ENCODE measurements at regions not wholly inside any gene's neighbourhood (a gene's known extent, or its start where the extent isn't known, plus 50 kb on each side); places are given as distances from the start of the nearest gene placed in this dataset.

DNA sequence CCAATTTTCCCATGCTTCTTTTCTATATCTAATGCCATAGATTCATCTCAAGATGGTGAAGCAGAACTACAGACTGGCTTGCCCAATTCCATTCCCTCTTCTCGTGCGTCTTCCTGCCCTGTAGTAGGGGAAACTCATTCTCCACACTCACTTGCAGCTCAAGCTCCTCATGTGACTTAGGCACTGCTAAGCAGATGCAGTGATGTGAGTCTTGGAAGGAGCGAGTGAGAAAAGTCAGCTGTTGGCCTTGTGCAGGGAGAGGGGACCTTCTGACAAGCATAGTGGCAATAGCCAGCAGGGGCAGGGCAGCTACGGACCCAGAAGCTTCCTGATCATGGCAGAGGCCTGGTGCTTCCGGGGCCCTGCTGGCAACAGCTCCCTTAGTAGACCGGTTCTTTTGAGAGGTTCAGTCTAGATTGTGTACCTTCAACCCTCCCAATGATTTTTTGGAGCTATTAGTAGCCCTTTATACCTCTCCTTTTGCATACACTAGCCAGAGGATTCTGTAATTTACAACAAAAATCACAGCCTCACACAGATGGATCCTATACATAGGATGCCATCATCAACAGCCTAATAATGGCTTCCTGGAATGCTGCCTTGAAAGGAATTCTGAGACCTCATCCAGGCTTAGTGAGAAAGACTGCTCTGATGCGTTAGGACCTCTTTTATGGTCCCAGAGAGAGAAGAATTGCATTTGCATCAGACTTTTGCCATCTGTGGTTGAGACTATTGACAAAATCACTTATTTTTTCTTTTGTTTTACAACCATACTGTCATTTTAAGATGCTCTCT lies 121.5 kb upstream of the RIPOR2 start:
- no peak for TF ChIP-seq GATA2 (IDR thresholded peaks at IDR 0.05; ENCODE audit: low read depth, low read length)

DNA sequence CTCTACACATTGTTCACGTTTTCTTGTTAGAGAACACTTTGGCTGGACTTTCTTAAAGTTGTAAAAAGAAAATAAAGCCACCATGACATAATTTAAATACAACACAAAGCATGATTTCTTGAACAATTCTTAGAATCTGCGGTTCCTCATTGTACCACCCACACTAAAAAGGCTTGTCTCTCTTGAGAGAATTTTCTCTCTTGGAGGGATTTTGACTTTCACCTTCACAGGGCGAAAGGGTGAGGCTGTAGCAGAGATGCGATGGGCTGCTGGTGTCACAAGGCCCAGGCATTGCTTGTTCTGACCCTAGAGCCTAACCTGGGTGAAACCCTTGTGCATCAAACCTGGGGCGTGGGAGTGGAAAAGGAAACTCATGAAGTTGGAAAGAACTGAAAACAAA lies 122.7 kb upstream of the RIPOR2 start:
- TF ChIP-seq GATA2 (IDR thresholded peaks at IDR 0.05; ENCODE audit: low read depth, low read length) (no peak), GATA3 (IDR thresholded peaks at IDR 0.05; ENCODE audit: low read depth, low read length) (no peak)

DNA sequence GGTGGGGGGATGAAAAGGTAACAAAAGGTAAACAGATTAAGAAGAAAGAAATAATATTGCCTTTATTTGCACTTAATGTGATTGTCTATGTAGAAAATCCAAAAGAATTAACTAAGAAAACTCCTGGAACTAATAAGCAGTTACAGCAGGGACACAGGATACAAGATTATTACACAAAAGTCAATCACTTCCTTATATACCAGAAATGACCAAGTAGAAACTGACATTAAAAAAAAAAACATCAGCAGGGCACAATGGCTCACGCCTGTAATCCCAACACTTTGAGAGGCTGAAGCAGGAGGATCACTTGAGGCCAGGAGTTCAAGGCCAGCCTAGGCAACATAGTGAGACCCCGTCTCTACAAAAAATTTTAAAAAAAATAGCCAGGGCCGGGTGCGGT lies 123.2 kb upstream of the RIPOR2 start:
- TF ChIP-seq GATA3 (IDR thresholded peaks at IDR 0.05; ENCODE audit: low read depth, low read length) (no peak), GATA2 (IDR thresholded peaks at IDR 0.05; ENCODE audit: low read depth, low read length) (no peak)

DNA sequence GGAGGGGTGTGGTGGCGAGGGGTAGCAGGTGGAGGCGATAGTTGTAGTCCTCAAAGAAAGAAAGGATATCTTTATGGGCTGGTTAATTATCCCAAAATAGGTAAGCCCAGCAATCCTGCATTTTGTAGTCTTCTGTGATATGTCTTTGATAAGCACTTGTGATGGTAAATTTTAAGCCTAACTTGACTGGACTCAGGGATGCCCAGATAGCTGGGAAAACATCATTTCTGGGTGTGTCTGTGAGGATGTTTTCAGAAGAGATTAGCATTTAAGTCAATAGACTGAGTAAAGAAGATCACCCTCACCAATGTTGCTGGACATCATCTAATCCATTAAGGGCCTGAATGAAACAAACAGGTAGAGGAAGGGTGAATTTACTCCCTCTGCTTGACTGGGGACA lies 124.8 kb upstream of the RIPOR2 start:
- TF ChIP-seq GATA2 (IDR thresholded peaks at IDR 0.05; ENCODE audit: low read depth, low read length), result no peak
- no peak for TF ChIP-seq GATA3 (IDR thresholded peaks at IDR 0.05; ENCODE audit: low read depth, low read length)

DNA sequence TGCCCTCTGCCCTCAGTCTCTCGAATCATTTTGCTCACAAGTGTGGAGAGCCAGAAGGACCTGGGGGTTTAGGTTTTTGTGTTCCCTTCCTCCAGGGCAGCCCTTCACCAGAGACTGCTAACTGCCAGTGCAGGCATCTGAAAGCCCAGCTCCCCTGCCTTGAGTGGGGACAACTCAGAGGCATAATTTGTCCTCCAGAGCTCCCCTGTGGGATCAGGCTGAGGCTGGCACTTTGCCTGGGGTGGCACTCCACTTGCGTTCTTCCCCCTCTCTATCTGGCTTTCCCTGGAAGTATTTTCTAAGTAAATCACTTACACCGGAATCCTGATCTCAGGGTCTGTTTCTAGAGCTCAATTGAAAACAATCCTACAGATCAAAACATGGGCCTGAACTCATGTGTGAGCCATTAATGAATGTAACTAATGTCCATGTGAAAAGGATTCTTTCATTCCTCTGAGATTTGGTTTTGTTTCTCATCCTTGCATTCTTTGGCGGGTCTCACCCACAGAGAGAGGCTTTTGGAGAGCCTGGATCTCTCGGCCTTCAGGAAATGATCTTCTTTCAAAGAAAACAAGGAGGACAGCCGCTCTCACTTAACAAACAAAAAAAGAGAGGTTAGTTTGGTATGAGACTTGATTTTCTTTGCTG lies 125.7 kb upstream of the RIPOR2 start:
- no peak for TF ChIP-seq GATA2 (IDR thresholded peaks at IDR 0.05; ENCODE audit: low read depth, low read length)
- no peak for TF ChIP-seq GATA3 (IDR thresholded peaks at IDR 0.05; ENCODE audit: low read depth, low read length)

DNA sequence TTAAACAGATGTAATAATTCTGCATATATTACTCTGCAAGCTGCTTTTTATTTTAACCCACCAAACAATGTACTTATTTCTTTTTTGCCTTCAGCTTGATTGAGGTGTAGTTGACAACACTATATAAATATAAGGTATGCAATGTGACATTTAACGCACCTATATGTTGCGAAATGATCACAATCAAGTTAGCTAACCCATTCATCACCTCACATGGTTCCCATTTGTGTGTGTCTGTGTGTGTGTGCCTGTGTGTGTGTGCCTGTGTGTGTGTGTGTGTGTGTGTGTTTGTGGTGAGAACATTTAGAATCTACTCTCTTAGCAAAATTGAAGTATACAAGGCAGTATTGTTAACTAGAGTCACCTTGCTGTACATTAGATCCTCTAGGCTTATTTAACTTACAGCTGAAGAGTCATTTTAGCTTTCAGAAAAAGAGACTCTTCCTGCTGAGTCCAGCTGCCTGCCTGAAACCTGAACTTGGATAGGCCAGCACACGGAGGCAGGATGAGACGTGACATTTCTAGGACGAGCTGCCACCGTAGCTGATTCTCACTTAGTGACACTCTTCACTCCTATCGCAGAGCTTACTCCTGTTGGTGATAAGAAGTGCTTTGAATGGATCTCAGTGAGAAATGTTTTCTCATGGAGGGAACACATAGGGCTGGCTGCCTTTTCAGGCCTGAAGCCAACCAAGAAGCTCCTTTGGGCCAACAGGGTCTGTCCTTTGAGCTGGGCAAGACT lies 126.5 kb upstream of the RIPOR2 start:
- TF ChIP-seq GATA2 (IDR thresholded peaks at IDR 0.05; ENCODE audit: low read depth, low read length) (no peak), GATA3 (IDR thresholded peaks at IDR 0.05; ENCODE audit: low read depth, low read length) (no peak)

DNA sequence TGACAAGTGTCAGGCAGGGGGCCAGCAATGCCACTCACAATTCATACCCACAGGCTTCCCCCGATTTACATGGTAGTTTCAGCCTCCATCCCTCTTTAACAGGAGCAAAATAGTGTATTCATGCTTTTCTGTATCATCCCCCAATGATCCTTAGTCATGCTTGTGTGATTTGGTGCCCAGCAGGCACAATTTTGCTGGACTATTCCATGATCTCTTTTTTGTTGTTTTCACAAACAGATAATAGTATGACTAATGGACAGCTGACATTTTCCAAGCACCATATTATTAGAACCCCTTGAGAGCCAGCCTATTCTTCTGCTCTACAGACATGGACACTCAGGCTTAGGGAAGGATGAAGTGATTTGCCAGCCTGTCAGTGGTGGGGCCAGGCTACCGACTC lies 128.2 kb upstream of the RIPOR2 start:
- TF ChIP-seq GATA2 (IDR thresholded peaks at IDR 0.05; ENCODE audit: low read depth, low read length) (no peak), GATA3 (IDR thresholded peaks at IDR 0.05; ENCODE audit: low read depth, low read length) (no peak)

DNA sequence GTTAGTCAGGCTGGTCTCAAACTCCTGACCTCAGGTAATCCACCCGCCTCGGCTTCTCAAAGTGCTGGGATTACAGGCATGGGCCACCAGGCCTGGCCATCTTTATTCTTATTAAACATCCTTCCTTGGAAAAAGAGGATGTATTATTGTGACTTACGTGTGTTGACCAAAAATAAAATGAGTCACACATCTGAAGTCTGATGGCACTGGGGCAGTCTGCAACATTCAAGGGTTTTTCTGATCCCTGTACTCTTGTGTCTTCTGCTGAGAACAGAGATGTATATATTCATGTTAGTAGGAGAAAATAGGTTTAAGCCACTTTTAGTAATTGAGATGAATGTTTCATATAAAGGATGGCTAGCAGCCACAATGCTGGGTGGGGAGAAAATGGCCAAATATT lies 129.9 kb upstream of the RIPOR2 start:
- no peak for TF ChIP-seq GATA3 (IDR thresholded peaks at IDR 0.05; ENCODE audit: low read depth, low read length)
- TF ChIP-seq GATA2 (IDR thresholded peaks at IDR 0.05; ENCODE audit: low read depth, low read length), result no peak

DNA sequence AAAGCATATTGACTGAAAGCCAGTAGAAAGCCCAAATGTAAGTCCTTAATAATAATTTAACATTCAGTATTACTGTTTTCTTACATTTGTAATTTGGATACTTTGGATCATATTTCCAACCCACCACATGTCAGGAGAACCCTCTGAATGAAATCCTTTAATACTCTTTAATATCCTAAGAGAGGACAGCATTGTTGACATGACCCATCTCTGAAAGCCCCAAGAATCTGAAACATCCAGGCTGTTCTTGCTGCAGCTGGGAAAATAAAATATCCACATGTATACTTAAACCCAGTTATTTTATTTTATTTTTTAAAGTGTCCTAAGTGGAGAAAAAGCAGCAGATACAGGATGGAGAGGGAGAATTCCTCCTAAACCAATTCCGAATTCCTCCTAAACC lies 130.8 kb upstream of the RIPOR2 start:
- no peak for TF ChIP-seq GATA2 (IDR thresholded peaks at IDR 0.05; ENCODE audit: low read depth, low read length)
- TF ChIP-seq GATA3 (IDR thresholded peaks at IDR 0.05; ENCODE audit: low read depth, low read length), result no peak

DNA sequence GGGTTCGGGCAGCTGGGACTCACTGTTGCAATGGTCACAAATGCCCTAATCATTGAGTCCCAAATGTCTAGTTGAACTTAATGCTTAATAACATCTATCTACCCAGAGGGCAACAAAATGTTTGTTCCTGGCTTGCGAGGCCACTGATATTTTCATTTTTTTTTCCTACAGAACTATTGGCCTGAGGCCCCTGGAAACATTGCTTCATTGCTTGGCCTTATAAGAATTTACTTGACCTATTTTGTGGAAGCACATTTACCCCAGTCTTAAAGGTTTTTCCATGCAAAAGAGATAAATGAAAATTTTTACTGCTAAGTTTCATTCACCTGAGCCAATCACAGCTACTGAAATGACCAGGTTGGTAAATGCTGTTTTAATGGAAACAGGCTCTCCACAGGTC lies 133.1 kb upstream of the RIPOR2 start:
- TF ChIP-seq GATA2 (IDR thresholded peaks at IDR 0.05; ENCODE audit: low read depth, low read length), result no peak
- TF ChIP-seq GATA3 (IDR thresholded peaks at IDR 0.05; ENCODE audit: low read depth, low read length), result no peak

DNA sequence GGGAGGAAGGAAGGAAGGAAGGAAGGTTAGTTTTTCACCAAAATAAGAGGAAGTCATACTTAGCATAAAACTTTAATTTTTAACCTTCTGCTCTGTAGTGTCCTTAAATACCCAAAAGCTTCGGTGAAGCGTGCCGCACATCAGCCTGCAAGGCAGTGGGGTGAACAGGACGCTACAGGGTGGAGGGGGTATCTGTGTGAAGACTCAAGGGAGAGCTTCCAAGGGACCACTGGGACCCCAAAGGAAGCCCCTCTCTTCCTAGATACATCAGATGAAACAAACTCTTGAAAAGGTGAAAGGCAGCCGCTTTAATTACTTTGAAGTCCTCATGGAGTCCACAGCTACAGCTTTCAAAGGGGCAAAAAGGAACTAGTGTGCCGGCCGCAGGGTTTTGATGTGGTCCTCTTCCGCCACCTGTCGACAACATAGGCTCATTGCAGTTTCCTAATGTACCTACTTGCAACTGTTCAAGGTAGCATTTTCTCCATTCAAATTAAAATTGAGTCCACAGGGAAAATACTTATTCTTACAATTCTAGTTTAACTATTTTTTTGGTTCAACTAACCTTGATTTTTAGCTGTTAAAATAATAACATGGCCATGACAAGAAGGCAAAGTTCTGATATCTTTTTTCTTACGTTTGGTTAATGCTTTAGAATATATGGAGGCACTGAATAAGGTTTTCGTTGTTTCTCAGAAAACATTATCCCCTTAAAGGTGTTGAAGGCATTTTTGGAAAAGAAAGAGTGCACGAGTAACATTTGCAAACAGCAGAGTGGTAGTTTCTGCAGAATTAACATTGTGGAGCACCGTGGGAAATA lies 135.0 kb upstream of the RIPOR2 start:
- TF ChIP-seq GATA3 (IDR thresholded peaks at IDR 0.05; ENCODE audit: low read depth, low read length) (no peak), GATA2 (IDR thresholded peaks at IDR 0.05; ENCODE audit: low read depth, low read length) (no peak)

DNA sequence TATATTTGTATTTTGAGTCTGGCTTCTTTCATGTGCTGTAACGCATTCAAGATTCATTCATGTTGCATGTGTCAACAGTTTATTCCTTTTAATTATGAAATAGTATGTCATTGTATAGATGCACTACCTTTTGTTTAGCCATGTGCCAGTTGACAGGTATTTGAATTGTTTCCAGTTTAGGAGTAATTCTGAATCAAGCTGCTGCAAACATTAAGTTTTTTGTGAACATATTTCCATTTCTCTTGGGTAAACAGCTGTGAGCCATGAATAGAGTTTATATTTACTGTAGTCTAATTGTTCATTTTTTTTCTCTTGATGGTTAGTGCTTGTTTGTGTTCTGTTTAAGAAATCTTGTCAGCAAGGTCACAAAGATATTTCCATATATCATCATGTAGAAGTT lies 142.4 kb upstream of the RIPOR2 start:
- TF ChIP-seq GATA3 (IDR thresholded peaks at IDR 0.05; ENCODE audit: low read depth, low read length) (no peak), GATA2 (IDR thresholded peaks at IDR 0.05; ENCODE audit: low read depth, low read length) (no peak)

DNA sequence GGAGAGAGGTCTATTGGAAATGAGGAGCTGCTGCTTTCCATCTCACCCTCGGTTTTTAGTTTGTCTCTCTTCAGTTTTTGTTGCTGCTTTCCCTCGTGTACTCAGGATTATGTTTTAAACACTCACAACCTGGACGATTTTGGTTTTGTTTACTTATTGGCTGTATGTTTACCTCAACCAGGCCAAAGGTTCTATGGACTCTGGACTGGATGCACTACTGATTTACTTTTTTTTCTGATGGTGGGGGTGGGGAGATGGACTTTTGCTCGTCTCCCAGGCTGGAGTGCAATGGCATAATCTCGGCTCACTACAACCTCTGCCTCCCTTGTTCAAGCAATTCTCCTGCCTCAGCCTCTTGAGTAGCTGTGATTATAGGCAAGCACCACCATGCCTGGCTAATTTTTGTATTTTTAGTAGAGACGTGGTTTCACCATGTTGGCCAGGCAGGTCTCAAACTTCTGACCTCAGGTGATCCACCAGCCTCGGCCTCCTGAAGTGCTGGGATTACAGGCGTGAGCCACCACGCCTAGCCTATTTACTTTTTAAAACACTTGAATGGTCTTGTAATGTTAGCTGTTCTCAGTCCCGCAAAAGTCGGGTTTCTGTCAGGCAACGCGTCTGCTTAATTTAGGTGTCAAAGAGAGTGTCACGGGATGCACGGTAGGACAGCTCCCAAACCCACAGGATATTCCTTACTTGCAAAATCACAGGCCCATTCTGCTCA lies 148.2 kb upstream of the RIPOR2 start:
- TF ChIP-seq GATA3 (IDR thresholded peaks at IDR 0.05; ENCODE audit: low read depth, low read length), result no peak
- TF ChIP-seq GATA2 (IDR thresholded peaks at IDR 0.05; ENCODE audit: low read depth, low read length), result no peak
